ENCODE measurements at regions not wholly inside any gene's neighbourhood (a gene's known extent, or its start where the extent isn't known, plus 50 kb on each side); places are given as distances from the start of the nearest gene placed in this dataset.

DNA sequence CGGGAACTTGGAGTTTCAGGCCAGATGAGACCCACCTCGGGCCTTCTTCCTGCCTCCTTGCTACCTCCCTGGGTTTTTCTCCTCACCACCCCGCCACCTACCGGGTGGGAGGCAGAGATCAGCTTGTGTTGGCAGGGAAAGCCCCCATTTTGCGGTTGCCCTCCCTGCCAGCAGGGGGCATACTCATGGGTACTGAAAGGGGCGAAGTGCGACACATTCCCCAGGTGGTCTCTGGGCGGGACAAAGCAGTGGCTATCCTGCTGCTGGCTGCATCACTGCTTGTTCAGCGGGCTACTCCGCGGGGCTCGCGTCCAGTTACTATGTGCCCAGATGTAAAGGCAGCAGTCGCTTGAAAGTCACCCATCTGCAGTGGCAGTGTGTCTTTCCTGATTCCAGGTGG lies 330.3 kb downstream of the PDHA2 start:
- TF ChIP-seq CTCF (IDR thresholded peaks at IDR 0.05 in 4 of 5, conservative IDR thresholded peaks at IDR 0.05 in 1 of 5) = no peak
- TF ChIP-seq POLR2A (IDR thresholded peaks at IDR 0.05) = no peak
